NCI-H1930 (cell line): ENCODE measurements at regions not wholly inside any gene's neighbourhood (a gene's known extent, or its start where the extent isn't known, plus 50 kb on each side); places are given as distances from the start of the nearest gene placed in this dataset.
"Not testable (repeated sequence)": the region's sequence is repeated elsewhere in the genome, so short reads cannot be mapped to it uniquely, and the experiment has no call there.

Source experiments
- DNase-seq, 2 experiments: peaks; one replicate each; lab custom pipeline; 2025; lab: John Stamatoyannopoulos, UW

GRCh38 chr12:3367750-3368444, 123.1 kb upstream of the PRMT8 start:
- DNase-seq = no peak

- DNase-seq = peak; percentile 39 to 84
Measured at GRCh38 chr12:3371018-3371417, 120.0 kb upstream of the PRMT8 start.

GRCh38 chr12:3375326-3375725, 115.7 kb upstream of the PRMT8 start:
- DNase-seq = no peak

DNA sequence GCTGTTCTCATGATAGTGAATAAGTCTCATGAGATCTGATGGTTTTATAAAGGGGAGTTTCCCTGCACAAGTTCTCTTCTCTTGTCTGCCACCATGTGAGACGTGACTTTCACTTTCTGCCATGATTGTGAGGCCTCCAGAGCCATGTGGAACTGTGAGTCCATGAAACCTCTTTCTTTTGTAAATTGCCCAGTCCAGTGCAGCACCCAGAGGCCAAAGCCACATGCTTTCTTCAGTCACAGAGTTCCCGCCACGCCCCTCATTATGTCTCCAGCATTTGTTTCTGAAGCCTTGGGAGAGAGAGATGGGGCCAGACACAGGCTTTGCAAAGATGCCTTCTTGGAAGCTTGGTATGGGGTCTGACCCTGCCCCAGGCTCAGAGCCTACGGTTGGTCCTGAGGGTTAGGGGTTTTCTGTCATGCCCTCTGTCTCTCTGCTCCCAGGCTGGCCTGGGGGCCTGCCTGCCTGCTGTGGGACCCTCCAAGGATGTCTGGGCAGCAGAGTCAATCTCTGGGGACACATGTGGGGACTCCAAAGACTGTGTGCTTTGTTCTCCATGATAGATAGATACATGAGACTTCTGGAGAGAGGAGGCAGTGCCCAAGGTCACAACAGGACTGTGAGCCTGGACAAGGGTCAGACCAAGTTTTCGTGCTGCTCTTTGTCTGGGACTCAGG, 114.1 kb upstream of the PRMT8 start:
- DNase-seq = no peak

- no peak for DNase-seq
Measured at GRCh38 chr12:3378655-3379054, 112.3 kb upstream of the PRMT8 start.

- DNase-seq = no peak
Measured at GRCh38 chr12:3379079-3379478, 111.9 kb upstream of the PRMT8 start.

DNA sequence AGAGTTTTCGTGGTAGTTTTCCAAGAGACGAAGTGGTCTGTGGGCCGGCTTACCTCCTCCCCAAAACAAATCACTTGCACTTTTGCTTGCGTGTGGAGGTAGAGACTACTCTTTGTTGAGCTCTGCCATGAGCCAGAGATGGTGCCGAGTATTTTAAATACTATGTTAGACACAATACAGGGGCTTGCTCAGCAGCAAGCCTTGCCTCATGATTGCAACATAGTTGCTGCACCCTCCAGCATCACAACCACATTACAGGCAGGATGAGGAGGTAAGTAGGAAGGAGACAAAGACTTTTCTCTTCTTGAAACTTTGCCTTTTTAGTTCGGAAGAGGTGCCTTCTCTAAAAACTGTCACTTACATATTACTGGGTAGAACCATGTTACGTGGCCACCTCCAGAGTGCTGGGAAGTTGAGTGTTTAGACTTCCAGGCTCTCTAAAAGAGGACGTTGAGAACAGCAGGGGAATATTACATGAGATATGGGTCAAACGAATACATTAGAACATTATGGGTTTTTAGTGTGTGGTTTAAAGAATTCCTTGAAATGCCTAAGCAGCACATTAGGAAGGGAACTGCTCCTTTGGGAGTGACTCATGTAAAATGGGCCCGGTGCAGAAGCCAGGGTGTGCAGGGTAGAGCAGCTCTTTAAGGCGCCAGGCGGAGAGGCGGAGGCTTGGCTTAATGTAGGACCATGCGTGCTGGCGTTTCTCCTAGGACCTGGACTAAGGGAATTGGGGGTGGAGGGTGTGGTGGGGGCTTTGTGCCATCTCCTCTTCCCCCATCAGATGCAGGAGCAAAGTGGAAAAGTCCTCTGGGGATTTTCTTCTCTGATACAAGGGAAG, 110.6 kb upstream of the PRMT8 start:
- DNase-seq = no peak

DNA sequence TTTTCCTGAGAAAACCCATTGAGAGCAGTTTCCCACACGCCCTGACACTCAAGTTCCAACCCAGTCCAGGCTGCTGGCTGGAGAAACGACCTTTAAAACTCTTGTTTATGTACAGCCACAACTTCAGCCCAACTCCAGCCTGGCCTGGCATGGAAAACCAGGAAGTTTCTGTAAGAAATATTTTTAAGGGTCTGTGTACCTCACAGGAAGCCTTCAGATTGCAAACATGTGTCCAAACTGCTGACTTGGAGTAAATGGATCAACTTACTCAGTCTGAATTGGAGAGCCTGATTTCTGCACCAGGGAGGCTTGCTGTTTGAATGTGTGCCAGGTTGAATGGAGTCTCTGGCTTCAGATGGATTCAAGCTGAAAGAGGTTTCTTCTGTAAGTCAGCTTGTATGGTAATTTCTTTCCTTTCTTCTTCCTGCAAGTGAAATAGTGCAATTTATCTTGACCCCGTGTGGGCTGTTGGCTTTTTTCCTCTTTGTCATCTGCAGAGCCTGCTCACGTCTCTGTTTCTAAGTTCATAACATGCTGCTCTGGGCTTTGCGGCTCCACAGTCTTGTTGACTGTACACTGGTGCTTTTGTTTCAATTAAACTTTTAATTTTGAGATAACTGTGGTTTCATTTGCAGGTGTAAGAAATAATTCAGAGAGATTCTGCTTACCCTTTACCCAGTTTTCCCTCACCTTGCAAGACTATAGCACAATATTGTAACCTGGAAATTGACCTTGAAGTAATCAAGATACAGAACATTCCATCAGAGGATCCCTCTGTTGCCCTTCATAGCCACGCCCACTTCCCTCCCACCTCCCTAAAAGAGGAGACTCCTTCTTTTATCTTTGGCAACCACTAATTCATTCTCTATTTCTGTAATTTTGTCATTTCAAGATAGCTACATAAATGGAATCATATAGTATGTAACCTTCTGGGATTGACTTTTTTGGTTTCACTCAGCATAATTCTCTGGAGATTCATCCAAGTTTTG, 109.7 kb upstream of the PRMT8 start:
- DNase-seq = no peak

DNA sequence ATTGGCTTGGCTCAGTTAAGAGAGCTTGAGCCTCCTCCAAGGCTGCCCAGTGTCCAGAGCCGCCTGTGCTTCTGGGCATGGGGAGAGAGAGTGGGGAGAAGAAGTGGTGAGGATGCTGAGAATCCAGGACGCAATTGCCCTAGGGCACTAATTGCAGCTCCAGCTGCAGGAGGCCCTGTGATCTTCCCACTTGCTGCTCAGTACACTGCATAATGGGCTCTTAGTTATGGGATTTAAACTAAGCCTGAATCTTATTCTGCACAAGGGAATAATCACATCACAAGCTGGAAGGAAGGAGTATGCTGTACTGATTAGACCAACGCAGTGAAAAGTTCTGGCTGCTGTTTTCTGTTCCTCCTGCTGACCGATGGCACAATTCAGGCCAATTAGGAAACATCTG, 101.0 kb upstream of the PRMT8 start:
- no peak for DNase-seq

DNA sequence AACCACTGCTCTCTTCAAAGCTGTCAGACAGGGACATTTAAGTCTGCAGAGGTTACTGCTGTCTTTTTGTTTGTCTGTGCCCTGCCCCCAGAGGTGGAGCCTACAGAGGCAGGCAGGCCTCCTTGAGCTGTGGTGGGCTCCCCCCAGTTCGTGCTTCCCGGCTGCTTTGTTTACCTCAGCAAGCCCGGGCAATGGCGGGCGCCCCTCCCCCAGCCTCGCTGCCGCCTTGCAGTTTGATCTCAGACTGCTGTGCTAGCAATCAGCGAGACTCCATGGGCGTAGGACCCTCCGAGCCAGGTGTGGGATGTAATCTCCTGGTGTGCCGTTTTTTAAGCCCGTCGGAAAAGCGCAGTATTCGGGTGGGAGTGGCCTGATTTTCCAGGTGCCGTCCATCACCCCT, 93.4 kb upstream of the PRMT8 start:
- not testable (repeated sequence) for DNase-seq

- DNase-seq = no peak
Measured at GRCh38 chr12:3398196-3398789, 92.7 kb upstream of the PRMT8 start.

- DNase-seq = no peak
Measured at GRCh38 chr12:3405821-3406220, 85.2 kb upstream of the PRMT8 start.

- DNase-seq = no peak
Measured at GRCh38 chr12:3407723-3408122, 83.3 kb upstream of the PRMT8 start.

DNA sequence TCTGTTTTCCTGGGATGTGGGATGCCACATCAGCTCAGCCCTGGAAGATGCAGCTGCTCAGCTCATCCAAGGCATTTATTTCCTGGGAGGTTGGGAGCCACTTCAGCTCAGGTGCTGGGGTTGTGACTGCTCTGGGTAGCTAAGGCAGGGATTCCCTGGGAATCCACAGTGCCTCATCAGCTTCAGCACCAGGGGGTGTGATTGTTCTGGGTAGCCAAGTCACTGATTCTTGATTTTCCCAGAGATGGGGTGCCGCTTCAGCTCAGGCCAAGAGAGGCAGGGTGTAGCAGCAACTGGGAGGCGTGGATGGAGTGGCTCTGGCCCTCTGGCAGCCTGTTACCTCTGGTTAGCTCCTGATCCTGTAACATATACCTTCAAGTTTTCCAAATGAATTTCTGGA, 81.3 kb upstream of the PRMT8 start:
- no peak for DNase-seq

GRCh38 chr12:3416159-3416558, 74.8 kb upstream of the PRMT8 start:
- DNase-seq = no peak

DNA sequence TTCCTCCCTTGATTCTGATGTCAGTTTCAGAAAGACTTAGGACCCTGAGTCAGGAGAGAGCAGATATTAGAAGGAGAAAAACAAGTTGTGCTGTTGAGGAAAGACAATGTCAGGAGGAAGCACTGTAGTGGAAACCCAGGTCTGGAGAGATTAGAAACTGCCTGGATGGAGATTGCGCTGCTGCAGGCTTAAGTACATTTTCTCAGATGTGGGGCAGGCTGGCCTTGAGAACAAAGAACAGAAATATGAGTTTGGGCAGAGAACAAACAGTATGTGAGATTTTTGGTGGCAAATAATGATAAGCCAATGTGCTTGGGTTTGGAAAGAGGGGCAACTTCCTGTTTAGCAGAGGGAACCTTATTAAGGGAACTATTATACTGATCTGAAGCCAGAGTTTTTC, 74.3 kb upstream of the PRMT8 start:
- DNase-seq = no peak

- DNase-seq = no peak
Measured at GRCh38 chr12:3417113-3417512, 73.9 kb upstream of the PRMT8 start.

DNA sequence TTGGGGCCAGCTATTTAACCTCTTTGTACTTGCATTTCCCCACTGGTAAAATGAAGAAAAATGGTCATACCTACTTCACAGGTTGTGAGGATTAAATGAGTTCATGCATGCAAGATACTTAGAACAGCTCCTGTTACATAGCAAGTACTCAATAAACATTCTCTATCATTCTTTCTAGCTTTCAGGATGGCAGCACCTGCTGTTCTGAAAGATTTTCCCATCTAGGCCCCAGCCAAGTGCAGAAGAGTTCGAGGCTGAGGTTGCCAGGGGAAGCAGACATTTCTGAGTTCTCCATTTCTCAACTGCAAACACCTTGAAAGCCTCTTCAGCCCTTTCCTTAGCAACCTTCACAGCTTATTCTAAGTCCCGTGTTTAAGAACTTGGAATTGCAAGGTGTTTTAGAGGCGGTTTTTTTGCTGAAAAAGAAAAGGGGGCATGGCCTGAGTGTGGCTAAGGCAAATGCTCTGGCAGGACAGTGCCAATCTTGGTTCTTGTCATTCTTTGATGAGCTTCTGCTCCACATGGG, 73.0 kb upstream of the PRMT8 start:
- no peak for DNase-seq

DNA sequence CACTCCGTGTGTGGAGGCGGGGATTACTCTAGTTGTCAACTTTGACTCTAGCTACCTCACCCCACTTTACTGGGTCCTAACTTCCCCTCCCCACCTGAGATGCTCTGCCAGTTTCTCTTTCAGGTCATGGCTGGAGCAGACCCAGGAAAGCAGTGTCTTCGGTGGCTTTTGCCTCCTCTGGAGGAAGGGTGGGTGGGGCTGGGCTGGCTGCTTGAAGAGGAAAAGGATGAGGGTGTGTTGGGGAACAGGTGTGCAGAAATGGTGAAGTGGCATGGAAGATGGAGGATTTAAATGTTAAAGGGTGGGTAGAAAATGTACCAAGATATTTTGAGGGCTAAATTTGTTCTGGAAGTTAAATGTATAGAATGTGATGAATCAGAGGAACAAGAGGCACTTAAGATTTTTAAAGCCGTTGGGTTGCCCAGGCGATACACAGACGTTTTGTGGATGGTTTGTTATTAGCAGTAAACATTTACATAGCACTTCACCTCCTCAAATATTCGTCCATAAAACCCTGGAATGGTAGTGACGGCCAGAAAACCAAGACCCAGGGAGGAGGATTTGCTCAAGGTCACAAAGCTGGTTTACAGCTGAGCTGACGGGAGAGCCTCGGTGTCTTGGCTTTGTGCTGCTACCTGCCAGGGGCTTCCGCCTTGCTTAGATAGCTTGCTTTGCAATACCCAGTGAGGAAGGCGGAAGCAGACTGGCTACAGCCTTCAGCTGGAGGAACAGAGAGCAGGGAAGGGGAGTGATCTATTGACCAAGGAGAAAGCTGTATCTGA, 72.2 kb upstream of the PRMT8 start:
- no peak for DNase-seq

DNA sequence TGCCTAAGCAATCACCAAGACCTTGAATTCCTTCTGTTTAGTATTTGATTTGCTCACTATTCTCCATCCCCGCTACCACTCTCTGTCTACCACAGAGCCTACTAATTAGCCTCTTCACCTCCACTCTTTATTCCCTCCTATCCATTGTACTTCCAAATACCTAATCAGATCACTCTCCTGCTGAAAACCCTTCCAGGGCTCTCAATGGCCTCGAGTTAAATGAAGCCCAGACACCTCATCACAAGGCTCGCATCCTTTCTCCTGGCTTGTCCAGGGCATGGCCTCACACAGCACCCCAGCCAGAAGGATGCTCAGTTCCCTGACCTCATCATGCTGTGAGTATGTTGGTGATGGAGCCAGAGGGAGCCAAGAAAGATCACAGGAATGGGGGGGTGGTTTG, 71.4 kb upstream of the PRMT8 start:
- no peak for DNase-seq
